ENCODE measurements at regions not wholly inside any gene's neighbourhood (a gene's known extent, or its start where the extent isn't known, plus 50 kb on each side); places are given as distances from the start of the nearest gene placed in this dataset.

DNA sequence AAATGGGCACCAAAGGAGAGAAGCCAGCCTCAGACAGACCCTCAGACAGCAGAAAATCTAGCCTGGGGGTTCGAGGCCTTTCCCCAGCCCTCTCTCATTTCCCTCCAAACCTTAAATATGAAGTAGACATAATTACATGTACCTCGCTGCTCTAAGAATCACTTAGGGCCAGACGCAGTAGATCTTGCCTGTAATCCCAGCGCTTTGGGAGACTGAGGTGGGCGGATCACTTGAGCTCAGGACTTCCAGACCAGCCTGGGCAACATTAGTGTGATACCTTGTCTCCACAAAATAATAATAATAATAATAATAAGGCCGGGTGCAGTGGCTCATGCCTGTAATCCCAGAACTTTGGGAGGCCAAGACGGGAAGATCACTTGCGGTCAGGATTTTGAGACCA is 52.1 kb upstream of the WNT7B start:
- no peak for TF ChIP-seq CTCF (IDR thresholded peaks at IDR 0.05)
- no peak for TF ChIP-seq EZH2 (IDR thresholded peaks at IDR 0.05)
